Liver (tissue), 8 donors: ENCODE measurements at regions not wholly inside any gene's neighbourhood (a gene's known extent, or its start where the extent isn't known, plus 50 kb on each side); places are given as distances from the start of the nearest gene placed in this dataset.

Experiments used
- DNase-seq: peaks from one replicate; pipeline ENCODE4 v3.0.0-alpha.2; 2017; ENCODE audit warnings: low spot score
- H3K27ac ChIP-seq, 2 donors: one replicate each; pipeline ENCODE4 v1.7.0; 2013; ENCODE audit warnings: inconsistent platforms in 2 of 2, low read length in 2 of 2, control low read depth in 1 of 2, low read depth in 1 of 2, mild to moderate bottlenecking in 1 of 2
- H3K27me3 ChIP-seq, 4 donors: one replicate each; pipeline versions ENCODE4 v1.6.1 to v1.7.0; 2013; ENCODE audit warnings: low read length in 3 of 4, inconsistent platforms in 1 of 4, mild to moderate bottlenecking in 1 of 4, moderate library complexity in 1 of 4; ENCODE audit not compliant: control insufficient read depth in 4 of 4, insufficient read depth in 4 of 4
- H3K36me3 ChIP-seq, 4 donors: one replicate each; pipeline versions ENCODE4 v1.6.1 to v1.7.0; 2013; ENCODE audit warnings: low read length in 3 of 4, mild to moderate bottlenecking in 3 of 4, low read depth in 1 of 4, moderate library complexity in 1 of 4; ENCODE audit not compliant: control insufficient read depth in 4 of 4, insufficient read depth in 3 of 4
- H3K4me1 ChIP-seq, 4 donors: one replicate each; pipeline versions ENCODE4 v1.6.1 to v1.7.0; 2013; ENCODE audit warnings: low read length in 3 of 4, mild to moderate bottlenecking in 3 of 4, moderate library complexity in 1 of 4; ENCODE audit not compliant: control insufficient read depth in 4 of 4, insufficient read depth in 4 of 4
- H3K4me3 ChIP-seq, 3 donors: one replicate each; pipeline versions ENCODE4 v1.6.1 to v1.7.0; 2013; ENCODE audit warnings: low read length in 3 of 3, control low read depth in 1 of 3, low read depth in 1 of 3, mild to moderate bottlenecking in 1 of 3
- H3K9ac ChIP-seq, 2 donors: one replicate each; pipeline ENCODE4 v1.7.0; 2013; ENCODE audit warnings: low read length in 2 of 2, mild to moderate bottlenecking in 2 of 2, moderate library complexity in 2 of 2, control low read depth in 1 of 2, low read depth in 1 of 2
- H3K9me3 ChIP-seq, 4 donors: one replicate each; pipeline versions ENCODE4 v1.6.1 to v1.7.0; 2013; ENCODE audit warnings: low read length in 3 of 4; ENCODE audit not compliant: control insufficient read depth in 4 of 4
- FOXA2 ChIP-seq: IDR thresholded peaks from 2 replicates; pipeline ENCODE4 v1.6.1; 2016; ENCODE audit warnings: antibody characterized with exemption
- GABPA ChIP-seq, 2 donors: IDR thresholded peaks in 1 of 2; conservative IDR thresholded peaks in 1 of 2; 2 replicates each; pipeline ENCODE4 v1.6.1; 2016; ENCODE audit warnings: antibody characterized with exemption in 2 of 2, mild to moderate bottlenecking in 1 of 2, moderate library complexity in 1 of 2
- HNF4A ChIP-seq, 2 donors: conservative IDR thresholded peaks; 2 replicates each; pipeline ENCODE4 v1.6.1; 2016; ENCODE audit warnings: antibody characterized with exemption in 2 of 2, mild to moderate bottlenecking in 2 of 2
- HNF4G ChIP-seq: IDR thresholded peaks from 2 replicates; pipeline ENCODE4 v1.6.1; 2016; ENCODE audit warnings: antibody characterized with exemption
- RAD21 ChIP-seq, 2 donors: IDR thresholded peaks; 2 replicates each; pipeline ENCODE4 v1.6.1; 2016; ENCODE audit warnings: antibody characterized with exemption in 2 of 2, mild to moderate bottlenecking in 2 of 2
- RXRA ChIP-seq, 2 donors: IDR thresholded peaks; 2 replicates each; pipeline ENCODE4 v1.6.1; 2017 to 2018; ENCODE audit warnings: antibody characterized with exemption in 2 of 2, mild to moderate bottlenecking in 1 of 2
- YY1 ChIP-seq: IDR thresholded peaks from 2 replicates; pipeline ENCODE4 v1.6.1; 2016; ENCODE audit warnings: antibody characterized with exemption, mild to moderate bottlenecking
- WGBS: extraction: QIAGEN DNeasy Blood & Tissue Kit; methylation state at CpG from one replicate; pipeline ENCODE4 v1.1.7; 2013; 5-methylcytosine and 5-hydroxymethylcytosine counted together
- TF ChIP-seq, protein P1 (sequence below): IDR thresholded peaks from 2 replicates; pipeline ENCODE4 v1.6.1; 2016; ENCODE audit warnings: antibody characterized with exemption
- TF ChIP-seq, protein P2 (sequence below): IDR thresholded peaks from 2 replicates; pipeline ENCODE4 v1.6.1; 2016; ENCODE audit warnings: antibody characterized with exemption, mild to moderate bottlenecking
- TF ChIP-seq, protein P3 (sequence below): IDR thresholded peaks from 2 replicates; pipeline ENCODE4 v1.6.1; 2016; ENCODE audit warnings: antibody characterized with exemption
- TF ChIP-seq, protein P4 (sequence below): IDR thresholded peaks from 2 replicates; pipeline ENCODE4 v1.6.1; 2016; ENCODE audit warnings: antibody characterized with exemption
- TF ChIP-seq, protein P5 (sequence below): fragments of 150-350 bp; IDR thresholded peaks from 2 replicates; pipeline ENCODE4 v1.5.1; 2017; ENCODE audit warnings: improper control_type of control experiment, low read depth, low read length; ENCODE audit not compliant: missing input control
- donor health status: healthy.
- donor health status: healthy.
- donor health status: healthy.
- donor health status: healthy.
- donor health status: healthy.

DNA sequence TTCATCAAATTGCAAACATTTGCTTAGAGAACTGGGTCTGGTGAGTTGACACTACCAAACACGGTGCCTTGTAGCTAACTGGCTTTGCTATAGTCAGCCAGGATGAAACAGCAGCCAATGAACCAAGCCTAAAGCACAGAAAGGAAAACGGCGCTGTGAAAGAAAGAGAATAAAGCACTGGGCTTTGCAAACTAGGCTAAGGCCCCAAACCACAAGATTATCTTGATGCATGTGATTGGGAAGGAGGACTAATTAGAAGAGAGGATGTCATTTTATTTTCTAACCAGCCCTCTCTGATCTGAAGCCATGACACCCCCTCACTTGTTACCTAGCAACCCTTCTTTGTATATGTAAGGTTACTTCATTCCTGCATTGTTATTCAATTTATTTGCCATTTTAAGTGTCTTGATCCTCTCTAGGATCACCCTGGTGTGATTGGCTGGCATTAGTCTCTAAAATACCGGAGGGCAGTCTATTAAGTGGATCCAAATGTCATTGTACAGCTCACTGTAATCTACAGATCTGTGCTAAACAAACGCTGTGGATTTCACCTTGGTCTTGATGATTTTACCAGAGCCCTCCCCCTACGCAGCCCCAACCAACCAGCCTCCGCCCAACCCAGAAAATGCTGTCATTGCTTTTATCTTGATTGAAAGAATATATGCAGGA is 395.4 kb upstream of the ACVR2A start:
- Histone ChIP-seq H3K9ac (no peak overlapping the region), H3K4me1 (no peaks in the 10 kb centered on the region), H3K4me3 (no peak overlapping the region), H3K36me3 (no peaks in the 10 kb centered on the region), H3K27ac (no peak overlapping the region), H3K27me3 (no peaks in the 10 kb centered on the region), H3K9me3 (no peaks in the 10 kb centered on the region)
- 65% methylated on average over 7 of the region's 7 CpGs for WGBS
- DNase-seq, result no peak
- TF ChIP-seq YY1 (no peak), RXRA (IDR thresholded peaks at IDR 0.05) (no peak), RAD21 (IDR thresholded peaks at IDR 0.05) (no peak), GABPA (IDR thresholded peaks at IDR 0.05 in 1 of 2, conservative IDR thresholded peaks at IDR 0.05 in 1 of 2) (no peak), HNF4A (conservative IDR thresholded peaks at IDR 0.05) (no peak)
- TF ChIP-seq, protein P1, sequence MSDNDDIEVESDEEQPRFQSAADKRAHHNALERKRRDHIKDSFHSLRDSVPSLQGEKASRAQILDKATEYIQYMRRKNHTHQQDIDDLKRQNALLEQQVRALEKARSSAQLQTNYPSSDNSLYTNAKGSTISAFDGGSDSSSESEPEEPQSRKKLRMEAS, result no peak
- TF ChIP-seq, protein P2, sequence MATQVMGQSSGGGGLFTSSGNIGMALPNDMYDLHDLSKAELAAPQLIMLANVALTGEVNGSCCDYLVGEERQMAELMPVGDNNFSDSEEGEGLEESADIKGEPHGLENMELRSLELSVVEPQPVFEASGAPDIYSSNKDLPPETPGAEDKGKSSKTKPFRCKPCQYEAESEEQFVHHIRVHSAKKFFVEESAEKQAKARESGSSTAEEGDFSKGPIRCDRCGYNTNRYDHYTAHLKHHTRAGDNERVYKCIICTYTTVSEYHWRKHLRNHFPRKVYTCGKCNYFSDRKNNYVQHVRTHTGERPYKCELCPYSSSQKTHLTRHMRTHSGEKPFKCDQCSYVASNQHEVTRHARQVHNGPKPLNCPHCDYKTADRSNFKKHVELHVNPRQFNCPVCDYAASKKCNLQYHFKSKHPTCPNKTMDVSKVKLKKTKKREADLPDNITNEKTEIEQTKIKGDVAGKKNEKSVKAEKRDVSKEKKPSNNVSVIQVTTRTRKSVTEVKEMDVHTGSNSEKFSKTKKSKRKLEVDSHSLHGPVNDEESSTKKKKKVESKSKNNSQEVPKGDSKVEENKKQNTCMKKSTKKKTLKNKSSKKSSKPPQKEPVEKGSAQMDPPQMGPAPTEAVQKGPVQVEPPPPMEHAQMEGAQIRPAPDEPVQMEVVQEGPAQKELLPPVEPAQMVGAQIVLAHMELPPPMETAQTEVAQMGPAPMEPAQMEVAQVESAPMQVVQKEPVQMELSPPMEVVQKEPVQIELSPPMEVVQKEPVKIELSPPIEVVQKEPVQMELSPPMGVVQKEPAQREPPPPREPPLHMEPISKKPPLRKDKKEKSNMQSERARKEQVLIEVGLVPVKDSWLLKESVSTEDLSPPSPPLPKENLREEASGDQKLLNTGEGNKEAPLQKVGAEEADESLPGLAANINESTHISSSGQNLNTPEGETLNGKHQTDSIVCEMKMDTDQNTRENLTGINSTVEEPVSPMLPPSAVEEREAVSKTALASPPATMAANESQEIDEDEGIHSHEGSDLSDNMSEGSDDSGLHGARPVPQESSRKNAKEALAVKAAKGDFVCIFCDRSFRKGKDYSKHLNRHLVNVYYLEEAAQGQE, result no peak
- TF ChIP-seq, protein P3, sequence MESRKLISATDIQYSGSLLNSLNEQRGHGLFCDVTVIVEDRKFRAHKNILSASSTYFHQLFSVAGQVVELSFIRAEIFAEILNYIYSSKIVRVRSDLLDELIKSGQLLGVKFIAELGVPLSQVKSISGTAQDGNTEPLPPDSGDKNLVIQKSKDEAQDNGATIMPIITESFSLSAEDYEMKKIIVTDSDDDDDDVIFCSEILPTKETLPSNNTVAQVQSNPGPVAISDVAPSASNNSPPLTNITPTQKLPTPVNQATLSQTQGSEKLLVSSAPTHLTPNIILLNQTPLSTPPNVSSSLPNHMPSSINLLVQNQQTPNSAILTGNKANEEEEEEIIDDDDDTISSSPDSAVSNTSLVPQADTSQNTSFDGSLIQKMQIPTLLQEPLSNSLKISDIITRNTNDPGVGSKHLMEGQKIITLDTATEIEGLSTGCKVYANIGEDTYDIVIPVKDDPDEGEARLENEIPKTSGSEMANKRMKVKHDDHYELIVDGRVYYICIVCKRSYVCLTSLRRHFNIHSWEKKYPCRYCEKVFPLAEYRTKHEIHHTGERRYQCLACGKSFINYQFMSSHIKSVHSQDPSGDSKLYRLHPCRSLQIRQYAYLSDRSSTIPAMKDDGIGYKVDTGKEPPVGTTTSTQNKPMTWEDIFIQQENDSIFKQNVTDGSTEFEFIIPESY, result no peak
- TF ChIP-seq, protein P4, sequence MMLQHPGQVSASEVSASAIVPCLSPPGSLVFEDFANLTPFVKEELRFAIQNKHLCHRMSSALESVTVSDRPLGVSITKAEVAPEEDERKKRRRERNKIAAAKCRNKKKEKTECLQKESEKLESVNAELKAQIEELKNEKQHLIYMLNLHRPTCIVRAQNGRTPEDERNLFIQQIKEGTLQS, result no peak
- TF ChIP-seq, protein P5, sequence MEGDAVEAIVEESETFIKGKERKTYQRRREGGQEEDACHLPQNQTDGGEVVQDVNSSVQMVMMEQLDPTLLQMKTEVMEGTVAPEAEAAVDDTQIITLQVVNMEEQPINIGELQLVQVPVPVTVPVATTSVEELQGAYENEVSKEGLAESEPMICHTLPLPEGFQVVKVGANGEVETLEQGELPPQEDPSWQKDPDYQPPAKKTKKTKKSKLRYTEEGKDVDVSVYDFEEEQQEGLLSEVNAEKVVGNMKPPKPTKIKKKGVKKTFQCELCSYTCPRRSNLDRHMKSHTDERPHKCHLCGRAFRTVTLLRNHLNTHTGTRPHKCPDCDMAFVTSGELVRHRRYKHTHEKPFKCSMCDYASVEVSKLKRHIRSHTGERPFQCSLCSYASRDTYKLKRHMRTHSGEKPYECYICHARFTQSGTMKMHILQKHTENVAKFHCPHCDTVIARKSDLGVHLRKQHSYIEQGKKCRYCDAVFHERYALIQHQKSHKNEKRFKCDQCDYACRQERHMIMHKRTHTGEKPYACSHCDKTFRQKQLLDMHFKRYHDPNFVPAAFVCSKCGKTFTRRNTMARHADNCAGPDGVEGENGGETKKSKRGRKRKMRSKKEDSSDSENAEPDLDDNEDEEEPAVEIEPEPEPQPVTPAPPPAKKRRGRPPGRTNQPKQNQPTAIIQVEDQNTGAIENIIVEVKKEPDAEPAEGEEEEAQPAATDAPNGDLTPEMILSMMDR, result no peak

DNA sequence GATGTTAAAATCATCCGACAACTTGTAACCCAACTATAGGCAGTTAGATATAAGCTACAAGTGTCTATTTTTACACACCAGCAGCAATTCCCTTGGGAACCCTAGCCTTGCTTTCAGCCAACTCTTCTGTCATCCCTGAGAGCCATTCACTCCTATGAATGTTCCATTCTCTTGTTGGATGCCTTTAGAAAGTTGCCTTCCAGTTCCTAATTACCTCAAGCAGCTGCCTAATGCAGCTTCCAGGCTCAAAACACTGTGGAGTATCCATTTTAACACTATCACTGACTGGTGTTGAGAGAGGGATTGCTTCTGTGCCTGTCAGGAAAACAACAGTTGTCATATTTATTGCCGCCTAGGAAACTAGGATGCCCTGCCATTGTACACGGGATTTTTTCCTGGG is 402.0 kb upstream of the ACVR2A start:
- no peak for TF ChIP-seq RAD21 (IDR thresholded peaks at IDR 0.05)
- TF ChIP-seq, protein P2, result no peak
- TF ChIP-seq HNF4G, result no peak
- no peak for TF ChIP-seq FOXA2
- no peak for TF ChIP-seq GABPA (IDR thresholded peaks at IDR 0.05 in 1 of 2, conservative IDR thresholded peaks at IDR 0.05 in 1 of 2)
- TF ChIP-seq, protein P3, result no peak
- no peak for TF ChIP-seq YY1
- Histone ChIP-seq H3K9ac (no peak overlapping the region), H3K27me3 (no peaks in the 10 kb centered on the region), H3K27ac (no peak overlapping the region), H3K4me1 (peaks cover 0 to 1% (median 0%) of the 10 kb centered on the region in 4 donors), H3K4me3 (no peak overlapping the region), H3K36me3 (no peaks in the 10 kb centered on the region), H3K9me3 (no peaks in the 10 kb centered on the region)
- 92% methylated on average over 3 of the region's 3 CpGs for WGBS
- no peak for DNase-seq
